HepG2 (cell line): ENCODE measurements at regions not wholly inside any gene's neighbourhood (a gene's known extent, or its start where the extent isn't known, plus 50 kb on each side); places are given as distances from the start of the nearest gene placed in this dataset.
"Not testable (repeated sequence)": the region's sequence is repeated elsewhere in the genome, so short reads cannot be mapped to it uniquely, and the experiment has no call there.

Source experiments
- ATAC-seq: fragments of 200-7000 bp; cut with Tn5 transposase; 3 replicates; pipeline ENCODE4 v1.9.1; 2020; ENCODE audit warnings: mild to moderate bottlenecking, moderate library complexity
- BruUV-seq: library from RNA; stranded (reverse); fragments of 400-500 nt; replicated peaks from 2 replicates; lab custom pipeline; 2021; lab: Mats Ljungman, UMichigan
- CTCF ChIA-PET: fragments of 300-600 bp; formaldehyde crosslinking; extraction: SDS; loops from one replicate; lab custom pipeline; 2021; ENCODE audit warnings: low total read pairs, inconsistent platforms, low intra/inter-chr PET ratio; lab: Yijun Ruan, JAX
- POLR2A ChIA-PET: fragments of 350-600 bp; sonication (Branson Sonifier 250); formaldehyde crosslinking; loops from one replicate; lab custom pipeline; 2020; ENCODE audit warnings: antibody characterized with exemption, inconsistent platforms; lab: Yijun Ruan, JAX
- DNase-seq: peaks from one replicate; pipeline ENCODE4 v3.0.0-alpha.2; 2015; ENCODE audit warnings: low spot score
- FAIRE-seq: peaks from 3 replicates; lab custom pipeline; 2011; peaks lifted over from hg19 to GRCh38; lab: Jason Lieb, UNC
- H2AFZ ChIP-seq: one replicate; pipeline ENCODE4 v1.6.1; 2011; ENCODE audit warnings: low read length, inconsistent platforms
- H3K27ac ChIP-seq: fragments of 300-600 bp; 3 replicates; pipeline ENCODE4 v1.8.0; 2011; ENCODE audit warnings: mixed run types, mild to moderate bottlenecking, mixed read lengths, low read length, inconsistent platforms; ENCODE audit not compliant: insufficient read depth; ENCODE audit errors: extremely low read length
- H3K27me3 ChIP-seq, 2 experiments: fragments of 200-600 bp in 1 of 2; 2 replicates in 1 of 2; 3 replicates in 1 of 2; pipeline versions ENCODE4 v1.6.0 to v1.8.0; 2011; ENCODE audit warnings: low read length in 2 of 2, mild to moderate bottlenecking in 2 of 2, moderate library complexity in 2 of 2, inconsistent platforms in 1 of 2; ENCODE audit not compliant: insufficient read depth in 2 of 2, control insufficient read depth in 1 of 2
- H3K36me3 ChIP-seq, 2 experiments: fragments of 200-600 bp in 1 of 2; replicated peaks in 1 of 2; 2 replicates in 1 of 2; 3 replicates in 1 of 2; pipeline versions ENCODE4 v1.5.1 to v1.8.0; 2011; ENCODE audit warnings: low read length in 2 of 2, inconsistent platforms in 1 of 2; ENCODE audit not compliant: insufficient read depth in 2 of 2, control insufficient read depth in 1 of 2
- H3K4me1 ChIP-seq: 2 replicates; pipeline ENCODE4 v1.5.1; 2012; ENCODE audit warnings: low read length, inconsistent platforms; ENCODE audit not compliant: insufficient read depth
- H3K4me2 ChIP-seq: 2 replicates; pipeline ENCODE4 v1.6.0; 2011; ENCODE audit warnings: low read depth, low read length, inconsistent platforms
- H3K4me3 ChIP-seq, 3 experiments: fragments of 200-600 bp in 1 of 3; sonication (generic), shearing (Covaris generic) in 1 of 3; replicated peaks in 1 of 3; 2 replicates each; pipeline ENCODE4 v1.5.1; 2011 to 2016; ENCODE audit warnings: low read length in 3 of 3, inconsistent platforms in 2 of 3, low read depth in 2 of 3, mild to moderate bottlenecking in 2 of 3, control low read depth in 1 of 3, mixed read lengths in 1 of 3; ENCODE audit not compliant: insufficient read depth in 1 of 3
- H3K79me2 ChIP-seq: one replicate; pipeline ENCODE4 v1.6.1; 2011; ENCODE audit warnings: low read length, inconsistent platforms; ENCODE audit not compliant: insufficient read depth
- H3K9ac ChIP-seq: 2 replicates; pipeline ENCODE4 v1.6.0; 2011; ENCODE audit warnings: mild to moderate bottlenecking, low read depth, low read length, inconsistent platforms; ENCODE audit not compliant: insufficient read depth
- H3K9me3 ChIP-seq: 2 replicates; pipeline ENCODE4 v1.5.1; 2012; ENCODE audit warnings: mild to moderate bottlenecking, low read length
- H4K20me1 ChIP-seq: 2 replicates; pipeline ENCODE4 v1.6.0; 2011; ENCODE audit warnings: inconsistent platforms, mild to moderate bottlenecking, low read length, moderate library complexity; ENCODE audit not compliant: insufficient read depth
- WGBS: methylation state at CpG from one replicate; pipeline ENCODE4 v1.1.6; 2017; ENCODE audit warnings: low lambda C conversion rate; 5-methylcytosine and 5-hydroxymethylcytosine counted together
- in situ Hi-C: cut with HindIII; loops from 2 replicates; pipeline ENCODE4 v1.10.0; 2017; ENCODE audit warnings: low pct_unique_long_range_greater_than_20kb; ENCODE audit not compliant: extremely low pct_ligation_motif_present
- intact Hi-C: fragments of 100-400 bp; cut with micrococcal nuclease; formaldehyde crosslinking; loops from one replicate; pipeline ENCODE4 v1.10.0; 2022; ENCODE audit not compliant: unreplicated experiment

DNA sequence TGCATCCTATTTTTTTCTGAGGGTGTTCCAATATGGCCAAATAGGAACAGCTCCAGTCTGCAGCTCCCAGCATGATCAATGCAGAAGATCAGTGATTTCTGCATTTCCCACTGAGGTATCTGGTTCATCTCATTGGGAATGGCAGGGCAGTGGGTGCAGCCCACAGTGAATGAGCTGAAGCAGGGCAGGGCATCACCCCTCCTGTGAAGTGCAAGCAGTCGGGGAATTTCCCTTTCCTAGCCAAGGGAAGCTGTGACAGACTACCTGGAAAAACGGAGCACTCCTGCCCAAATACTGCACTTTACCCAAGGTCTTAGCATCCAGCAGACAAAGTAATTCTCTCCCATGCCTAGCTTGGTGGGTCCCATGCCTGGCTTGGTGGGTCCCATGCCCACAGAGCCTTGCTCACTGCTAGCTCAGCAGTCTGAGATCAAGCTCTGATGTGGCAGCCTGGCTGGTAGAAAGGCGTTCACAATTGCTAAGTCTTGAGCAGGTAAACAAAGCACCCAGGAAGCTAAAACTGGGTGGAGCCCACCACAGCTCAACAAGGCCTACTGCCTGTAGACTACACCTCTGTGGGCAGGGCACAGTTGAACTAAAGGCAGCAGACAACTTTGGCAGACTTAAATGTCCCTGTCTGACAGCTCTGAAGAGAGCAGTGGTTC lies 352.0 kb downstream of the CDY1B start:
- DNase-seq, ATAC-seq, H3K9me3 ChIP-seq, H2AFZ ChIP-seq, H3K36me3 ChIP-seq, CTCF ChIA-PET, in situ Hi-C loops, H3K4me3 ChIP-seq, intact Hi-C loops, H3K4me2 ChIP-seq, H3K27ac ChIP-seq, H4K20me1 ChIP-seq, H3K79me2 ChIP-seq, H3K4me1 ChIP-seq, H3K27me3 ChIP-seq, BruUV-seq, FAIRE-seq, H3K9ac ChIP-seq, POLR2A ChIA-PET: not testable (repeated sequence)
- WGBS = no CpG with 5 or more reads among the region's 3 CpGs

- CTCF ChIA-PET, BruUV-seq, H3K9ac ChIP-seq, POLR2A ChIA-PET, H3K27me3 ChIP-seq, H3K4me3 ChIP-seq, H3K4me2 ChIP-seq, DNase-seq, H3K79me2 ChIP-seq, H2AFZ ChIP-seq, H3K36me3 ChIP-seq, FAIRE-seq, intact Hi-C loops, in situ Hi-C loops, H3K9me3 ChIP-seq, H3K27ac ChIP-seq, H3K4me1 ChIP-seq, H4K20me1 ChIP-seq: not testable (repeated sequence)
- ATAC-seq = peak; percentile 63
- no CpG with 5 or more reads among the region's 11 CpGs for WGBS
Measured at GRCh38 chrY:23681960-23682359, 365.9 kb downstream of the CDY1B start.

DNA sequence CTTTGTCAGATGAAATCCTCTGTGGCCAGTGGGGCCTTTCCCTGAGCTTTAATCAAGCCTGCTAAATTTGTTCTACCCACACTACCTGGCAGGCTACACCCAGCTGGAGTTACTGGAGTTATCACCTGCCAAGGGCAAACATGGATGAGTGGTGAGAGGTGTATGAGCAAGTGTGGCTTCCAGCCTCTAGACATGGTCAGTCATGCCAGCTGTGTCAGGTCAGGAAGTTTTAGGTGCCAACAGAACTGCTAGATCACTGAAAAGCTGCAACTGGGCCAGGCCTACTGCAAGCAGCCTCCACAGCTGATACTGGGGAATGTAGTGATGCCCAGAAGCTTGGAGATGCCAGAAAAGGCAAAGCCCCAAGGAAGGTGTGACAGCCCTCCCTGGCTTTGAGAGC lies 378.0 kb downstream of the CDY1B start:
- FAIRE-seq, H3K4me1 ChIP-seq, H4K20me1 ChIP-seq, DNase-seq, H3K4me3 ChIP-seq, CTCF ChIA-PET, ATAC-seq, in situ Hi-C loops, H3K79me2 ChIP-seq, H2AFZ ChIP-seq, H3K9me3 ChIP-seq, POLR2A ChIA-PET, H3K4me2 ChIP-seq, H3K27ac ChIP-seq, H3K36me3 ChIP-seq, BruUV-seq, intact Hi-C loops, H3K27me3 ChIP-seq, H3K9ac ChIP-seq: not testable (repeated sequence)

GRCh38 chrY:23622313-23622712 lies 403.0 kb downstream of the DAZ2 start:
- H3K36me3 ChIP-seq, H3K4me3 ChIP-seq, CTCF ChIA-PET, H3K9me3 ChIP-seq, H4K20me1 ChIP-seq, H3K4me2 ChIP-seq, ATAC-seq, H3K27ac ChIP-seq, H3K4me1 ChIP-seq, H3K79me2 ChIP-seq, in situ Hi-C loops, DNase-seq, H3K27me3 ChIP-seq, FAIRE-seq, H3K9ac ChIP-seq, BruUV-seq, H2AFZ ChIP-seq, intact Hi-C loops, POLR2A ChIA-PET: not testable (repeated sequence)
- no CpG with 5 or more reads among the region's 3 CpGs for WGBS
